Hematopoietic multipotent progenitor cell (in vitro differentiated cells): ENCODE measurements at regions not wholly inside any gene's neighbourhood (a gene's known extent, or its start where the extent isn't known, plus 50 kb on each side); places are given as distances from the start of the nearest gene placed in this dataset.
"Not testable (repeated sequence)": the region's sequence is repeated elsewhere in the genome, so short reads cannot be mapped to it uniquely, and the experiment has no call there.

Experiments
- DNase-seq, 3 donors: peaks; one replicate each; pipeline ENCODE4 v3.0.0-alpha.2; 2011 to 2015; ENCODE audit warnings: low read depth in 2 of 3, low spot score in 2 of 3

DNA sequence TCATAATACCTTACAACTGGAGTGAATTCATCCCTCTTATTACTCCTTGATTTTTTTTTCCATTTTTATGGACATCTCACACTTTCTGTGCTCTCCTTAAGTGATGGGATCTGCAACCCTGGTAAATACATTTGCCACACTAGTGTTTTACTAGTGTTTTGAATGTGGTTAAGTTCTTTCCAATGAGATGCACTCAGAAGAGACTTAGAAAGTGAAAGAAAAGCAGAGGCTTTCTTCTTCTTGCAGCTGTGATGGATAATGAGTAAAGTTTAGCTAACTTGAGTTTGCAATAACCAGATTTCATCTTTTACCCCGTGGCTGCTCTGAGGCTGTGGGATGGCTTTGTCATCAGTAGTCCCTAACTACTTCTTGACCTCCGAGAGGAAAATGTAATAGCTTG lies 1248.4 kb downstream of the NSUN3 start:
- no peak for DNase-seq

DNA sequence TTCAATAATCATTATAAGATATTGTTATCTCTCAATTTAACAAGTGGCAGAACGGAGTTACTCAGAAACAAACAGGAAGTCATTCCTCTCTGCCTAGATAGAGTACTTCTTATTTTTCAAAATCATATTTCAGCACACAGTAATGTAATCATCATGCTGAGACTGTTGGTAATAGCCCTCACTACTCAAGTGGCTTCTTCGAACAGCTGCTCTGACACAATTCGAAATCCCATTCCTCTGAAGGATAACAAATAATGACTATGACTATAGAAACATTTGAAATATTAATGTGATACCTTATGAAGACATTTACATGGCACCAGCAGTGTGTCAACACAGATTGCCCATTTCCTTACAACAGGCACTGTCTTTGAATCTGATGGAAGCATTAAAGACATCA lies 1249.8 kb downstream of the NSUN3 start:
- no peak for DNase-seq

DNA sequence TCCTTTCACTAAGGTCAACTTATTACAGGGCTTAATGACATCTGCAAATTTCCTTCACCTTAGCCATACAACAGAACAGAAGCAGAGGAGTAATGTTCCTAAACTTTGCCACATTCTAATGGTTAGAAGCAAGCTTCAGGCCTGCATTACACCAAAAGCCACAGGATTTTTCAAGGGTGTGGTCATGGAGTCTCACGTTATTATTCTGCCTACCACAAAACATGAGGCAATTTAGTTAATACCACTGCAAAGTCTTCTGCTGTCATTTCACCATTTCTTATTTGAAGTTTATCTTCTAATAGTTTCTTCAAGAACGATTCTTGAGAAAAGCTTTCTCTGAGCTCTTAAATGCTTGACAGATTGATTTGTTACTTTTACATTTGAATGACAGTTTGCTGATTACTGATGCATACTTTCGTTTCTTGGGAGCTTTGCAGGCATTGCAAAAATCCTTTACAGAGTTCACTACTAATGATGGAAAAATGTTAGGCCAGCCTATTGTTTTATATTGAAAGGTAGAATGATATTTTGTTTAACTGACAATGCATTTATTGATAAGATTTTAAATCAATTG lies 1257.1 kb downstream of the NSUN3 start:
- DNase-seq = no peak

DNA sequence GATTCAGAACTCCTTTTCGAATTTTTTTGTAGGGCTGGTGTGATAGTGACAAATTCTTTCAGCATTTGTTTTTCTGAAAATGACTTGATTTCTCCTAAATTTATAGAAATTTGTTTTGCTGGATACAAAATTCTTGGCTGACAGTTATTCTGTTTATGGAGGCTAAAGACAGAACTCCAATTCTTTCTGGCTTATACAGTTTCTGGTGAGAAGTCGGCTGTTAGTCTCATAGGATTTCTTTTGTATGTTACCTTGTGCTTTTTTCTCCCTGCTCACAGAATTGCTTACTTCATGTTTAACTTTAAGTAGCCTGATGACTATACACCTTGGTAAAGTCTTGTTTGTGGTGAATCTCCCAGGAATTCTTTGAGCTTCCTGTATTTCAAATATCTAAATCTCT lies 1264.6 kb downstream of the NSUN3 start:
- no peak for DNase-seq

DNA sequence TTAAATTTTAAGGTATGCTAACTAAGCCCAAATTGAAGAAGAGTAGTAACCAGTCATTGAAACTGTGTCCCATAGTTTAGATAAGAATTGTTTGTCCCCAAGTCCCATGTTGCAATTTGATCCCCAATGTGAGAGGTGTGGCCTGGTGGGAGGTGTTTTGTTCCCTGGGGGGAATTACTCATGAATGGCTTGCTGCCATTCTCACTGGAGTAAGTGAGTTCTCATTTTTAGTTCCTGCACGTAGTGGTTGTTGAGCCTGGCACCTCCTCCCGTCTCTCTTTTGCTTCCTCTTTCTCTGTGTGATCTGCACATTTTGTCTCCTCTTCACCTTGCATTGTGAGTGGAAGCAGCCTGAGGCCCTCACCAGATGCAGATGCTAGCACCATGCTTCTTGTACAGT lies 1271.0 kb downstream of the NSUN3 start:
- DNase-seq = no peak

DNA sequence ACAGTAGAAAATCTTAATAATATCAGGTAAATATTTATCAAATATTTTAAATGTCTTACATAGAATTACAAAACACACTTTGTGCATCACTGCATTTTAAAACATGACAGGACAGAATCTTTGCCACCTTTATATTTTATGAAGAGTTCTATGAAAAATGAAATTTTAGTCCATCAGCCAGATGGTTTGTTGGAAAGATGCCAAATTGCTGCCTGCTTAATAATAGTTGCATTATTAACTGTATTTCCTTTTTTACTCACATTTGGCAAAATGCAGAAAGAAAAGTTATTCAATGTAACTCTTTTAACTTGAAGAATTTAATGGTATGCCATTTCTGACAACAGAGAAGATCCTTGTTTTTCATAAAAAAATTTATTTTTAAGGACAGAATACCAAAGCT lies 1271.6 kb downstream of the NSUN3 start:
- no peak for DNase-seq

DNA sequence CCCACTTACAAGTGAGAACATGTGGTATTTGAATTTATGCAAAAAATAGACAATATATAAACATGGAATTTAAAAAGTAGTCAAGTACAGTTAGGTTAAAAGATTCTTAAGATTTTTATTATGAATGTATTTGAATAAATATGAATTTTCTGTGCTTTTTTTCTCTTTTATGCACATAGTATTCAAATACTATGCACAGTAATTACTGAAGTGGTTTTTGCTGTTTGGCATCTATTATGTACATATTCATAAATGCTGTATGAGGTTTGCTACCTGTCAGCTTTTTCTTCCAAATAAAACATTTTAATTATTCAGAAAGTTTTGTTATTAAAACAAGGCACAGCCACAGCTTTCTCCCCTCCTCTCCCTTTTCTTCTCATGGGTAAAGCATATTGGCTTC lies 1272.7 kb downstream of the NSUN3 start:
- no peak for DNase-seq

DNA sequence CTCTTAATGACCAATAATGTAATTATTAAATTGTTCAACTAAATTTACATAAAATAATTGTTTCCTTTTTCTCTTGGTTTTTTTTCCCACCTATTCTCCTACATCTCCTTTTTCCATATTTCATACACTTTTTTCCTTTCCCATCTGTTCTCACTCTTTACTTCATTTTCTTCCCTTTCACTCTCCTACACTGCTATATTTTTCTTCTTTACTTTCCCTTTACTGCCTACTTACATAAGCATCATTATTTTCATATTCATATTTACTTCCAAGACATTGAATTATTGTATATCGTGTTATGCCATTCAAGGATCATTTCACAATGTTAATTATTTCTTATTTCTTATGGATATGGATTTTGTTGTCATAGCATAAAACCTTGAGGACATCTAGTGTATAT lies 1275.6 kb downstream of the NSUN3 start:
- DNase-seq = no peak

DNA sequence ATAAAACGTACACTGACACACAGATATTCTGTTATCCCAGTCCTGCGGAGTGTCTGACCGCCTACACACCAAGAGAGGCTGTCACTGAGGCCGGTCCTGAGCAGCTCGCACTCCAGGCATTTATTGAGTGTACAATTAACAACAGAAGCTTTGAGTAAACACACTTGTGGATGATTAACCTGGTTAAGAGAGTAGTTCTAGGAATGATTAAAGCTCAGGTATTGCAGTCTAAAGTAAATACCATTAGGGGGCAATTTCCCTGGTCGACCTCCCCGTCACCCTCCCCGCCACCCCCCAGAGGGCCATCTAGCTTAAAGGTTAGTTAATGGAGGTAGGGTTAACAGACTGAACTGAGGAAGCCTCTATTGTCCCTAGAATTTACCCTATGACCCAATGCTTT lies 1278.5 kb downstream of the NSUN3 start:
- DNase-seq = no peak

DNA sequence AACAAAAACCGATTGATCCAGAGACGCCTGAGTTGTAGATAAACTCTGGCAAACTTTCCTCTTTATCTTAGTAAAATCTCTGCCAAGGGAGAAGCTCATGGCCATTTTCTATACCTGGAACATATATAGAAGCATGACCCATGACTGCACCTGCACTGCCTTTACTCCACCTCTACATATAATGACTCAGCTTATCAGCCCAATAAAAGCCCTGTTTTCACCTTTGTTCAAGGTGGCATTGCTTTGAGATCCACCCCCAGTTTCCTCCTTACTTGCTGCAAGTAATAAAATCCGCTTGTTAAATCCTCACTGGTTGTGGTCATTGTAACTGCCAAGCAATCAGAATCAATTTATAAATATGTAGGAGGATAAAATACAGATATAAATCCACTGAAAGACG lies 1280.4 kb downstream of the NSUN3 start:
- DNase-seq = no peak

DNA sequence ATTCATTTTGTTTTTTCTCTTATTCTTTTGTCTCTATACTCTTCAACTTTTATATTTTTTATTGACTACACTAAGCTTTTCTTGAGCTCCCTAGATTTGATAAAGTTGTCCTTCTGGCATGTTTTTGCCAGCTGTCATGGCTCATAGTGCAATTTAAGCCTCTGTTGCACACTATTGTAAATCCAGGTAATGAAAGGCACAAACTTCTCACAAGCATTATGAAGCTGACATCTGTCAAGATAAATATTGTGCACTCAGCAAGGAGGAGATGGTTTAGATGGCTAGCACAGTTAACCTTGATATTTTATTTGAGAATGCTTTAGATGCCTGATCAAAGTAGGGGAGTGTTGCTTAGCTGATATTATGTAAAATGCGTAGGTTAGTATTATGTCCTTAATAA lies 1280.9 kb downstream of the NSUN3 start:
- DNase-seq = no peak

DNA sequence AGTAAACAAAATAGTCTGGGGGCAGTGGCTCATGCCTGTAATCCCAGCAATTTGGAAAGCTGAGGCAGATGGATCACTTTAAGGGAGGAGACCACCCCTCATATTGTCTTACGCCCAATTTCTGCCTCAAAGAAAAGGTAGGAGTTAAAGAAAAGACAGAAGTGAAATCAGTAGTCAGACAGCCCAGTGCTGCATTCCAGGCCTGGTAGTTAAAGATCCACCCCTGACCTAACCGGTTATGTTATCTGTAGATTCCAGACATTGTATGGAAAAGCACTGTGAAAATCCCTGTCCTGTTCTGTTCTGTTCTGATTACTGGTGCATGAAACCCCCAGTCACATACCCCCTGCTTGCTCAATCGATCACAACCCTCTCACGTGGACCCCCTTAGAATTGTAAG lies 1285.1 kb downstream of the NSUN3 start:
- not testable (repeated sequence) for DNase-seq

DNA sequence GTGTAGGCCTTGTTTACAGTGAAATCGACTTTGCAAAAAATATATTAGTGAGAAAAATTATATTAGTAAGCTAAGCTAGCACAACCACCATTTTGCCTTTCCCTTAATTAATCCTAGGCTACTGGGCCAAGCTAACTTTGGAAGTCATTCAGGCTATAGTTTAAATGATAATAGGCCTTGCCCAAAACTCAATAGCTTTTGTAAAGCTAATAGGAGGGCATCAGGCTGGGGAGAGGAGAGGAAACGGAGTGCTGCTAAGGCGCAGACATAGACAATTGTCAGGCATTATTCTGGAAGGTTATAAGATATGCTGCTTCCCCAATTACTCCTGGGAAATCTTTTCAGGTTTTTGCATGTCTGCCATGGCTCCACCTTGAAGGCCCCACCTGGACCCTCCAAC lies 1286.0 kb downstream of the NSUN3 start:
- no peak for DNase-seq

DNA sequence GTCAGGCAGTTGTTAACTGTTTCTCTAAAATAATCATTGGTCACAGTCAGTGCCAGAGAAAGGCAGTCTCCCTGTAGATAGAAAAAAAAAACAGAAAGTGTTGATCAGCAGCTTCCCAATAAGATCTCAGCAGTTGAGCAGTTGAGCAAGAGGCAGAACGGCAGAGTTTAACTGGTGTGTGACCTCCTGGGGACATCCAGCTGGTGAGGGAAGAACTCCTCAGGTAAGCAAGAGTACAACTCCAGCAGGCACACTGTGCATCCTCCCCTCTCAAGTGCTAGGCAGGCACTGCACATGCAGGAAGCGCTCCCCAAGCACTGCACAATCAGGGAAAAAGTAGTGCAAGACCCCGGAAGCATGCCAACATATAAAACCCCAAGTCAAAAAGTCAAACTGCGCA lies 1287.2 kb downstream of the NSUN3 start:
- DNase-seq = no peak

DNA sequence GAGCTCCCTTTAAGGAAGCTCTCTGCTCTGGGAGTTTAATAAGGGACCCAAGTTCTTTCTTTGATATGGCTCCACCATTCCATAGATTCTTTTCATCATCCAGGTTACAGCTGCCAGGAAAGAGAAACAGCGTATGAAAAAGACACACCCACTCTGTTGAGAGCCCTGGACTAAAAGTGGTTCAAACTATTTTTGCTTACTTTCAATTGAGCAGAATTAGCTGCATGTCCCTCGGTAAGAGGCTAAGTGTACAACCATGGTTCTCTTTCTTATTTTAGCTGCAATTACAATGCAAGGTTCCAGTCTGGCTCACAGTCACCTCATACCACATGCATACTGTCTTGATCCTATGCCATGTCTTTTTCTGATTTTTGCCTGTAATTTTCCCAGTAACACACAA lies 1288.3 kb downstream of the NSUN3 start:
- no peak for DNase-seq

DNA sequence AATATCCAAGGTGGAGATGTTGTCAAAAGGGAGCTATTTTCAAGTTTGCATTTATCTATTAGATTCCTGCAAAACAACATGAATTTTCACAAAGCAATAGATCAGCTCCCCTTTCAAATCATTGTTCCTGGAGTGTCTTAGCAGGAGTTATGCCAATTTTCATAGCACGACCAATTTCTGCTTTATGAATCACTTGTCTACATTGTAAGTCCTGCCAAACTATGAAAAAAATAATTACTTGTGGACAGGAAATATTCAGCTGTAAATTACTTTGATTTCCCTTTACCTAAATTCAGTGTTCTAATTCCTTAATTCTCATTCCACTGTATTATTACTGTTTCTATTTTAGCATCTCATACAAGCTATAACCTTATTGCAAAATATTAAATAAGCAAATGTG lies 1289.6 kb downstream of the NSUN3 start:
- no peak for DNase-seq

DNA sequence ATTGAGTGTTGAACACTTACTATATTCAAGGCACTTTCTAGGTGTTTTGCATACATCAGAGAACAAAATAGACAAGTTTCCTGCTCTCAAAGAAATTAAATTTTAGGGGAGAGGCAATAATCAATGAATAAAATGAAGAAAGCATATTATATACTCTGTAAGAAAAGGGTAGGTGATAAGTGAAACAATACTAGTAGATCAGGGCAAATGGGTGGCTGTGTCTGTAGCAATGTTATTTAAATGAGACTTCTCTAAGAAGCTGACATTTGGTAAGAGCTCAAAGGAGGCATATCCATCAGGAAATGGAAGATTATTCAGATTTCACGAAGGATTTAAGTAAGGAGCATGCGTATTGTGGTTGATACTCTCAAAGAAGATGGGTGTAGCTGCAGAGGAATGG lies 1291.6 kb downstream of the NSUN3 start:
- no peak for DNase-seq

DNA sequence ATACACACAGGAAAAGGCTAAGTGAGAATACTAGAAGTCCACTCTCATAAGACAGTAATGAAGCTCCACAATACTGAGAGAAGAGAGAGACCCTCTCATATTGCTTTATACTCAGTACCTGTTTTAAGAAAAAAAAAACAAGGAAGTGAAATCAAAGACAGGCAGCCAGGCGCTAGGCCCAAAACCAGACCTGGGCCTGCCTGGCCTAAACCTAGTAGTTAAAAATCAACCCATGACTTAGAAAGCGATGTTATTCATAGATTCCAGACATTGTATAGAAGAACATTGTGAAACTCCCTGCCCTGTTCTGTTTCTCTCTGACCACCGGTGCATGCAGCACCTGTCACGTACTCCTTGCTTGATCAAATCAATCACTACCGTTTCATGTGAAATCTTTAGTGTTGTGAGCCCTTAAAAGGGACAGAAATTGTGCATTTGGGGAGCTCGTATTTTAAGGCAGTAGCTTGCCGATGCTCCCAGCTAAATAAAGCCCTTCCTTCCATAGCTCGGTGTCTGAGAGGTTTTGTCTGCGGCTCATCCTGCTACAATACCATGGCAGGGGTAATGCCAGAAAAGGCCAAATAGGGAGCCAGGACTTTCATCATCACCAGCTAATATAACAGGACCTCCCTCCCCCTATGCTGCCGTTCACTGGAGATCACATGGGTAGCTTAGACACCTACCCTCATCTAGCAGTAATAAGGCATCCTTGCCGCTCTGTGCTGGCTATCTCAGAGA lies 1294.1 kb downstream of the NSUN3 start:
- no peak for DNase-seq

DNA sequence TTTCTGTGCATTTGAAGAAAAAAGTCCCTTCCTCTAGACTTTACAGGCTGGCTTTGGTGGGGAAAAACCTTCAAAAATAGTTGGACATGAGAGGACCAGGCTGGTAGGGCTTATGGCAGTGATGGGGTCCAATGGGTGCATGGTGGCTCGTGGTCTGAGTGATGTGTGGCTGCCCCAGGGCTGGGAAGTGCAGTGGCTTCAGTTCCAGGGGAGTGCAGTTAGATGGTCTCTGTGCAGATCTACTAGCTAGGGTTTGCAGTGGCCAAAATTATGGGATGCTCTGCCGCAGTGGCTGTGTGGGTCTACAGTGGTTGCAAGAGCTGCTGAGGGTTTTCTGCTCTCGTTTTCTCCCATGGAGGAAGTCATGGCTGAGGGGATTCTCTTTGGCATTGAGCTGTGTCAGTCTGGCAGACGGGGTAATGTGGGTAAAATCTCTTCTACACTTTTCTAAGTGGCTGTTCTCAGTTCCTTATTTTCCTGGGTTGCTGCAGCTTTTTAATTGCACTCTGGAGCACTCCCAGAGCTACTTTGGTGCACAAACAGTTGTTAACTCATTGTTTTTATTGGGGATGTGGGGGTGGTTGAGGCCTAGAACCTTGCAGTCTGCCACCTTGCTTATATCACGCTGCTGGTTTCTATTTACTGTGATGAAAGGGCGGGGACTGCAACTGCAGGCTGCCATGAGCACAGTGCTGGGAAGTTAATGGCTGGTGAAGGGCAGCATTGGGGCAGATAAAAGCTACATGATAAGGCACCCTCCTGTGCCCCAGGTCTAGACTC lies 1324.6 kb downstream of the NSUN3 start:
- no peak for DNase-seq

DNA sequence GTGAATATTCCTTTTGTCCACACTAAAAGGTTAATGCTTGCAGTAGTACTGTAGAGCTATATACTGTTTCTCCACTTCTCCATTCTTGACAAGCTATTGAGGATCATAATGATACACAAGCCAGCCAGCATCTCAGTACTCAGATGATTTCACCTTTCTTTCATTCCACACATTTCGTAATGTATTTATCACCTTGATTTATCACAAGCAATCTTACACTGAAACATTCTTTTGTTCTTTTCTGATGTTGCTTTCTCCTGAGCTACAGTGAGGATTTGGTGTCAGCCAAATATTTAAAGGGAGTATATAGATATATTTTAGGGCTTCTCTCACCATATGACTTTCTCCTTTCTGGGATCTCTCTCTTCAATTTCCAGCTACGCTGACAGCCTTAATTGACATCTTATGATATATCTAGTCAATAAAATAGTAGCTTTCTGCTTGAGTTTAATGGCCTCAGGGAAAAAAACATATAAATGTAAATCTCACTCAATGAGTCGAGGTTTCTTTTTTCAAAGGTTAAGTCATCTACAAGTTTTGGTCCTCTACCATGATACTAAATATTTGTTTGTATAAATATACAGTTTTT lies 1327.0 kb downstream of the NSUN3 start:
- no peak for DNase-seq

DNA sequence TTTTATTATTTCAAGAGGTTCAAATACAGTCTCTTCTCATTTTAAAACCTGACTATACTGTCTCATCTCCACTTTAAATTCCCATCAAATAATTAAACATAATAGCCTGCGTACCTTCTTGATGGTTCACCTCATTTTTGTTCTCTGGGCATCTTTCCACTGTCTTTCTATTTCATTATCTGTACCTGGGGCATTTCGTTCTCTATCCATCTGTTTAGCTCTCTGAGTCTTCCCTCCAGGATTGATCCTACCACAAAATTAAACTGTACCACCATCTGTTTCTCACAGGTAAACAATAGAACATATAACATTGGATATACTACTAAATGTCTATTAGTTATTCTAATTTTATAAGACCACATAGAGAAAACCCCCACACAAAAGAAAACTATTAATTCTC lies 1331.4 kb downstream of the NSUN3 start:
- no peak for DNase-seq

DNA sequence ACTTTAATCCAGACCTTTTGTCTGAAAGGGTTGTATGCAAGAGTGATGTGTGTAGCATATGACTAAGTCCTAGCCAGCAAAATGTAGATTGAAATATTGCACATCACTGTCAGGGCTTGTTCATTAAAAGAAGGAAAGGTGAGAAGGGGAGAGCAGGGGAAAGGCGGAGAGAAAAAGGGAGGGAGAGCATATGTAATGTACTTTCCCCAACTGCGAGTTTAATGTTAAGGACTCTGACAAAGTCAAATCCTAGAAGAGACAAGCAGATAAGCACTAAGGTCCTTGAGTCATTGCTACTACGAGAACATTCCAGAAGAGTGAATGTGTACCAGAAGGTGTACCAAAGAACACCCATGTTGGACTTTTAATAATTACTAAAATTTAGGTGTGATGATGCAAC lies 1336.7 kb downstream of the NSUN3 start:
- no peak for DNase-seq
